Stimulated activated CD4-positive, alpha-beta T cell treated with anti-CD3 and anti-CD28 coated beads, Interleukin-15, amount 100 ng/mL, for 48 hours (primary cell): ENCODE measurements at regions not wholly inside any gene's neighbourhood (a gene's known extent, or its start where the extent isn't known, plus 50 kb on each side); places are given as distances from the start of the nearest gene placed in this dataset.

ENCODE experiments used
- DNase-seq, 2 donors: peaks; one replicate each; pipeline ENCODE4 v3.0.0-alpha.2; 2020; ENCODE audit warnings: low read depth in 2 of 2

- no peak for DNase-seq
These were observed 762.8 kb upstream of the WWC1 start for GRCh38 chr5:167528651-167529050.

- no peak for DNase-seq
These were observed 760.9 kb upstream of the WWC1 start for GRCh38 chr5:167530548-167530947.

GRCh38 chr5:167533814-167534795, 757.3 kb upstream of the WWC1 start:
- DNase-seq, result no peak

GRCh38 chr5:167539747-167540146, 751.7 kb upstream of the WWC1 start:
- no peak for DNase-seq

- no peak for DNase-seq
These were observed 745.2 kb upstream of the WWC1 start for GRCh38 chr5:167546270-167546669.

- DNase-seq, result no peak
These were observed 739.1 kb upstream of the WWC1 start for GRCh38 chr5:167552356-167552755.

- DNase-seq, result no peak
These were observed 737.9 kb upstream of the WWC1 start for GRCh38 chr5:167553511-167553910.

- DNase-seq, result no peak
These were observed 736.7 kb upstream of the WWC1 start for GRCh38 chr5:167554564-167555290.

GRCh38 chr5:167555565-167556166, 735.8 kb upstream of the WWC1 start:
- no peak for DNase-seq

- DNase-seq, result no peak
These were observed 734.1 kb upstream of the WWC1 start for GRCh38 chr5:167557359-167557758.

- no peak for DNase-seq
These were observed 729.6 kb upstream of the WWC1 start for GRCh38 chr5:167561796-167562195.

- no peak for DNase-seq
These were observed 727.2 kb upstream of the WWC1 start for GRCh38 chr5:167564275-167564674.

GRCh38 chr5:167565189-167565954, 726.1 kb upstream of the WWC1 start:
- DNase-seq, result no peak

- no peak for DNase-seq
These were observed 721.0 kb upstream of the WWC1 start for GRCh38 chr5:167570431-167570830.

- DNase-seq, result no peak
These were observed 719.6 kb upstream of the WWC1 start for GRCh38 chr5:167571824-167572223.

GRCh38 chr5:167573370-167574127, 717.9 kb upstream of the WWC1 start:
- DNase-seq, result no peak

GRCh38 chr5:167574464-167574863, 717.0 kb upstream of the WWC1 start:
- no peak for DNase-seq

- no peak for DNase-seq
These were observed 716.1 kb upstream of the WWC1 start for GRCh38 chr5:167575330-167575729.

GRCh38 chr5:167576126-167576525, 715.3 kb upstream of the WWC1 start:
- DNase-seq, result no peak

- no peak for DNase-seq
These were observed 714.5 kb upstream of the WWC1 start for GRCh38 chr5:167576897-167577296.

GRCh38 chr5:167577616-167578015, 713.8 kb upstream of the WWC1 start:
- no peak for DNase-seq
